Mesenchymal stem cell (in vitro differentiated cells and primary cell): ENCODE measurements at regions not wholly inside any gene's neighbourhood (a gene's known extent, or its start where the extent isn't known, plus 50 kb on each side); places are given as distances from the start of the nearest gene placed in this dataset.
"Not testable (repeated sequence)": the region's sequence is repeated elsewhere in the genome, so short reads cannot be mapped to it uniquely, and the experiment has no call there.

Experiments
- DNase-seq: peaks from one replicate; pipeline ENCODE4 v3.0.0-alpha.2; 2013
- H2AFZ ChIP-seq: one replicate; pipeline ENCODE4 v1.6.1; 2013; ENCODE audit warnings: low read depth, mild to moderate bottlenecking, control low read depth, inconsistent platforms, low read length, moderate library complexity
- H2AK5ac ChIP-seq: 2 replicates; pipeline ENCODE4 v1.6.1; 2013; ENCODE audit warnings: low read length, moderate library complexity, mild to moderate bottlenecking, inconsistent platforms; ENCODE audit not compliant: severe bottlenecking
- H2BK120ac ChIP-seq: one replicate; pipeline ENCODE4 v1.6.1; 2013; ENCODE audit warnings: low read depth, mild to moderate bottlenecking, inconsistent platforms, low read length, moderate library complexity
- H2BK12ac ChIP-seq, 2 experiments: one replicate each; pipeline ENCODE4 v1.6.1; 2013; ENCODE audit warnings: inconsistent platforms in 2 of 2, low read length in 2 of 2, mild to moderate bottlenecking in 2 of 2, moderate library complexity in 2 of 2, control low read depth in 1 of 2
- H2BK15ac ChIP-seq: one replicate; pipeline ENCODE4 v1.6.1; 2013; ENCODE audit warnings: mild to moderate bottlenecking, low read depth, inconsistent platforms; ENCODE audit not compliant: poor library complexity, severe bottlenecking
- H2BK5ac ChIP-seq: 2 replicates; pipeline ENCODE4 v1.6.1; 2013; ENCODE audit warnings: low read depth, mild to moderate bottlenecking, low read length, control low read depth, inconsistent platforms; ENCODE audit not compliant: poor library complexity, severe bottlenecking
- H3K14ac ChIP-seq, 2 experiments: one replicate each; pipeline ENCODE4 v1.6.1; 2013; ENCODE audit warnings: inconsistent platforms in 2 of 2, low read length in 2 of 2, control low read depth in 1 of 2, mild to moderate bottlenecking in 1 of 2, moderate library complexity in 1 of 2
- H3K18ac ChIP-seq, 2 experiments: one replicate each; pipeline ENCODE4 v1.6.1; 2013; ENCODE audit warnings: inconsistent platforms in 2 of 2, low read length in 2 of 2, control low read depth in 1 of 2, low read depth in 1 of 2, mild to moderate bottlenecking in 1 of 2
- H3K23ac ChIP-seq, 2 experiments: one replicate each; pipeline ENCODE4 v1.6.1; 2013; ENCODE audit warnings: inconsistent platforms in 2 of 2, low read length in 2 of 2, mild to moderate bottlenecking in 2 of 2, moderate library complexity in 2 of 2, control low read depth in 1 of 2
- H3K27ac ChIP-seq: 2 replicates; pipeline ENCODE4 v1.5.1; 2013; ENCODE audit warnings: mild to moderate bottlenecking, moderate library complexity, low read length, control low read depth, inconsistent platforms; ENCODE audit not compliant: poor library complexity, severe bottlenecking
- H3K27me3 ChIP-seq, 2 experiments: 2 replicates each; pipeline versions ENCODE4 v1.6.1 to v1.7.0; 2013; ENCODE audit warnings: low read length in 2 of 2, mild to moderate bottlenecking in 2 of 2, moderate library complexity in 2 of 2, control low read depth in 1 of 2, inconsistent platforms in 1 of 2; ENCODE audit not compliant: control insufficient read depth in 1 of 2, insufficient read depth in 1 of 2
- H3K36me3 ChIP-seq, 2 experiments: 2 replicates each; pipeline versions ENCODE4 v1.6.1 to v1.7.0; 2013; ENCODE audit warnings: low read length in 2 of 2, control low read depth in 1 of 2, inconsistent platforms in 1 of 2, low read depth in 1 of 2, mild to moderate bottlenecking in 1 of 2; ENCODE audit not compliant: insufficient read depth in 2 of 2, control insufficient read depth in 1 of 2
- H3K4ac ChIP-seq, 2 experiments: one replicate each; pipeline ENCODE4 v1.6.1; 2013; ENCODE audit warnings: inconsistent platforms in 2 of 2, low read length in 2 of 2, mild to moderate bottlenecking in 2 of 2, moderate library complexity in 2 of 2, control low read depth in 1 of 2, low read depth in 1 of 2
- H3K4me1 ChIP-seq: 2 replicates; pipeline ENCODE4 v1.6.1; 2013; ENCODE audit warnings: low read depth, low read length, control low read depth; ENCODE audit not compliant: control insufficient read depth, insufficient read depth
- H3K4me2 ChIP-seq: 2 replicates; pipeline ENCODE4 v1.6.1; 2013; ENCODE audit warnings: low read length, mild to moderate bottlenecking, inconsistent platforms; ENCODE audit not compliant: poor library complexity, severe bottlenecking
- H3K4me3 ChIP-seq, 2 experiments: 2 replicates each; pipeline versions ENCODE4 v1.5.1 to v1.7.0; 2013; ENCODE audit warnings: low read length in 2 of 2, mild to moderate bottlenecking in 2 of 2, control low read depth in 1 of 2, low read depth in 1 of 2; ENCODE audit not compliant: insufficient read depth in 1 of 2
- H3K79me1 ChIP-seq: replicated peaks from 2 replicates; pipeline ENCODE4 v1.6.1; 2013; ENCODE audit warnings: mild to moderate bottlenecking, control low read depth, low read length, inconsistent platforms; ENCODE audit not compliant: poor library complexity, severe bottlenecking
- H3K9ac ChIP-seq: 2 replicates; pipeline ENCODE4 v1.7.0; 2013; ENCODE audit warnings: mild to moderate bottlenecking, low read length, moderate library complexity
- H3K9me3 ChIP-seq: 2 replicates; pipeline ENCODE4 v1.7.0; 2013; ENCODE audit warnings: mild to moderate bottlenecking, low read length; ENCODE audit not compliant: control insufficient read depth
- H4K8ac ChIP-seq: one replicate; pipeline ENCODE4 v1.6.1; 2013; ENCODE audit warnings: inconsistent platforms, mild to moderate bottlenecking, low read length, moderate library complexity
- H4K91ac ChIP-seq: one replicate; pipeline ENCODE4 v1.6.1; 2013; ENCODE audit warnings: mild to moderate bottlenecking, low read length, inconsistent platforms
- WGBS: methylation state at CpG from one replicate; pipeline ENCODE4 v1.1.7; 2013; ENCODE audit warnings: mixed read lengths; 5-methylcytosine and 5-hydroxymethylcytosine counted together

GRCh38 chr21:9000132-9000531, 1521.3 kb upstream of the TPTE start:
- not testable (repeated sequence) for H3K27me3 ChIP-seq, H3K4ac ChIP-seq, H3K9me3 ChIP-seq, H4K91ac ChIP-seq, H2BK5ac ChIP-seq, H3K18ac ChIP-seq, H2AK5ac ChIP-seq, H2BK12ac ChIP-seq, H3K9ac ChIP-seq, H4K8ac ChIP-seq, H3K14ac ChIP-seq, H2BK15ac ChIP-seq, H3K4me2 ChIP-seq, H3K79me1 ChIP-seq, H3K4me3 ChIP-seq, H3K4me1 ChIP-seq, H3K36me3 ChIP-seq, H2BK120ac ChIP-seq, H3K23ac ChIP-seq, H2AFZ ChIP-seq, H3K27ac ChIP-seq, DNase-seq
- WGBS: 0% methylated on average over 1 of the region's 1 CpG

DNA sequence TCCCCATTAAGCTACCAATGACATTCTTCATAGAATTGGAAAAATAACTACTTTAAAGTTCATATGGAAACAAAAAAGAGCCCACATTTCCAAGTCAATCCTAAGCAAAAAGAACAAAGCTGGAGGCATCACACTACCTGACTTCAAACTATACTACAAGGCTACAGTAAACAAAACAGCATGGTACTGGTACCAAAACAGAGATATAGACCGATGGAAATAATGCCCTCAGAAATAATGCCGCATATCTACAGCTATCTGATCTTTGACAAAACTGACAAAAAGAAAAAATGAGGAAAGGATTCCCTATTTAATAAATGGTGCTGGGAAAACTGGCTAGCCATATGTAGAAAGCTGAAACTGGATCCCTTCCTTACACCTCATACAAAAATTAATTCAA, 1520.7 kb upstream of the TPTE start:
- not testable (repeated sequence) for H4K8ac ChIP-seq, DNase-seq, H3K9me3 ChIP-seq, H3K79me1 ChIP-seq, H3K9ac ChIP-seq, H2AK5ac ChIP-seq, H3K27me3 ChIP-seq, H3K14ac ChIP-seq, H2AFZ ChIP-seq, H4K91ac ChIP-seq, H3K4me3 ChIP-seq, H3K4ac ChIP-seq, H2BK12ac ChIP-seq, H3K23ac ChIP-seq, H3K18ac ChIP-seq, H3K4me1 ChIP-seq, H2BK120ac ChIP-seq, H3K4me2 ChIP-seq, H3K27ac ChIP-seq, H2BK5ac ChIP-seq, H3K36me3 ChIP-seq, H2BK15ac ChIP-seq
- no CpG with 5 or more reads among the region's 2 CpGs for WGBS

DNA sequence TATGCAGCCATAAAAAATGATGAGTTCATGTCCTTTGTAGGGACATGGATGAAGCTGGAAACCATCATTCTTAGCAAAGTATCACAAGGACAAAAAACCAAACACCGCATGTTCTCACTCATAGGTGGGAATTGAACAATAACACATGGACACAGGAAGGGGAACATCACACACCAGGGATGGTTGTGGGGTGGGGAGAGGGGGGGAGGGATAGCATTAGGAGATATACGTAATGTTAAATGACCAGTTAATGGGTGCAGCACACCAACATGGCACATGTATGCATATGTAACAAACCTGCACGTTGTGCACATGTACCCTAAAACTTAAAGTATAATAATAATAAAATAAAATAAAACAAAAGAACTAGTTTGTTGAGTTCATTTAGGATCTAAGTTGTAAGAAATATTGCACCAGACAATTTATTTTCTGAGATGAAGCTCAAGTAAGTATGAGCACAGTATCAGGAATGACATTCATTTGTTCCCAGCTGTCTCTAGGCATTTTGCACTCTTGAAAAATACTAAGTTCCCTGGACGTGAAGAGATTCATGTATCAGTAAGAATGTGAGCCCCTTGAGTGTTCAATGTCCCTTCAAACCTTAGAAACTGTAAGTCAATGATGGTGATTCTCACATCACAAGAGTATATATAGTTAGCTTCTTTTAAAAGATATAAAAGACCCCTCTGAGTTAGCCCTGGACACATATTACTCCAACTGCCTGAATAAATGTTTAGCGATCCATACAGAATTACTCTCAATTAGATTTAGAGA, 1519.3 kb upstream of the TPTE start:
- not testable (repeated sequence) for H3K27ac ChIP-seq, H2AFZ ChIP-seq, H3K9ac ChIP-seq, H2AK5ac ChIP-seq, H2BK5ac ChIP-seq, H3K9me3 ChIP-seq, H2BK120ac ChIP-seq, DNase-seq, H3K14ac ChIP-seq, H2BK12ac ChIP-seq, H3K4me1 ChIP-seq, H4K8ac ChIP-seq, H3K23ac ChIP-seq, H3K4ac ChIP-seq, H3K4me2 ChIP-seq, H3K79me1 ChIP-seq, H3K18ac ChIP-seq, H3K27me3 ChIP-seq, H2BK15ac ChIP-seq, H3K4me3 ChIP-seq, H4K91ac ChIP-seq, H3K36me3 ChIP-seq
- WGBS: 86% methylated on average over 4 of the region's 5 CpGs

DNA sequence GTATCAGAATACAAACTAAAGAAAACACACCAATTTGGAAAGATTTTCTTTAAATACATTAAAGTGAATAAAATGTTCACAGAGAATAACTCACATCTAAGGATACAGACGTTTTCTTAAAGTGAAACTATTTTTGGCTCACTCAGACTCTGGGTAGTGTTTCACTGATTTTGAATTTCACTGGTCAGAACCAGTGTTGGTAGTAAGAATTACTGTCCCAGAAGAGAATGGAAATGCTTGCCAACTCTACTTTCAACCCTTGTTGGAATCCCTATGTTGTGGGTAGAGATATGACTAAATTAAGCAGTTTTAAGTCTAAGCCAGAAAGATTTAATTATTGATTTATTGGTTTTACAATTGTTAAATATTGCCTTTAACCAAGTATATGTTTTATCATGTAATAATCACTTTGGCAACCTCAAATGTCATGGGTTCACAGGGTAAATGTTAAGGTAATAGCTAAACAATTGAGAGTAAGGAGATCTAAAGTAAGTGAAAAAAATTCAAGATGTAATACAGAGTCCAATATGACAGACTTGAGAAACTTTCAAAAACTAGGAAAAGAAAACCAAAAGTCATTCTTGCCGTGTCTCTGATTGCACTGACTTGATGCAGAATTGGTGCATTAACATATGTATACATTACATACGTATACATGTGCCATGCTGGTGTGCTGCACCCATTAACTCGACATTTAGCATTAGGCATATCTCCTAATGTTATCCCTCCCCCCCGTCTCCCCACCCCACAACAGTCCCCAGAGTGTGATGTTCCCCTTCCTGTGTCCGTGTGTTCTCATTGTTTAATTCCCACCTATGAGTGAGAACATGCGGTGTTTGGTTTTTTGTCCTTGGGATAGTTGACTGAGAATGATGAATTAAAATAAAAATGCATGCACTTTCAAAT, 1517.2 kb upstream of the TPTE start:
- not testable (repeated sequence) for H3K36me3 ChIP-seq, H3K9ac ChIP-seq, H3K14ac ChIP-seq, H3K18ac ChIP-seq, H3K27me3 ChIP-seq, H3K4me1 ChIP-seq, H3K4me2 ChIP-seq, H4K8ac ChIP-seq, H2BK120ac ChIP-seq, H2BK15ac ChIP-seq, H3K23ac ChIP-seq, H2AFZ ChIP-seq, H2AK5ac ChIP-seq, H3K4ac ChIP-seq, DNase-seq, H4K91ac ChIP-seq, H2BK12ac ChIP-seq, H2BK5ac ChIP-seq, H3K79me1 ChIP-seq, H3K27ac ChIP-seq, H3K9me3 ChIP-seq, H3K4me3 ChIP-seq
- WGBS: 59% methylated on average over 7 of the region's 7 CpGs
